DMS114 treated with DMSO at 0.1 percent for 48 hours (cell line): ENCODE measurements at regions not wholly inside any gene's neighbourhood (a gene's known extent, or its start where the extent isn't known, plus 50 kb on each side); places are given as distances from the start of the nearest gene placed in this dataset.

Source experiments
- DNase-seq: peaks from one replicate; lab custom pipeline; 2025; ENCODE audit not compliant: unreplicated experiment; lab: John Stamatoyannopoulos, UW

- no peak for DNase-seq
Observed at GRCh38 chr3:8451696-8452095, 49.9 kb upstream of the LMCD1 start.
